Peyer's patch (tissue), 4 donors: ENCODE measurements at regions not wholly inside any gene's neighbourhood (a gene's known extent, or its start where the extent isn't known, plus 50 kb on each side); places are given as distances from the start of the nearest gene placed in this dataset.
"Not testable (repeated sequence)": the region's sequence is repeated elsewhere in the genome, so short reads cannot be mapped to it uniquely, and the experiment has no call there.

Experiments
- DNase-seq, 3 donors: peaks; one replicate each; pipeline ENCODE4 v3.0.0-alpha.2; 2017 to 2019
- H3K27ac ChIP-seq, 4 donors: fragments of 200-600 bp; sonication (generic); one replicate each; pipeline ENCODE4 v1.5.1; 2016 to 2019
- H3K27me3 ChIP-seq, 2 donors: fragments of 200-600 bp; sonication (generic); one replicate each; pipeline ENCODE4 v1.5.1; 2019
- H3K36me3 ChIP-seq, 3 donors: fragments of 200-600 bp; sonication (generic); one replicate each; pipeline ENCODE4 v1.5.1; 2016 to 2019
- H3K4me1 ChIP-seq, 4 donors: fragments of 200-600 bp; sonication (generic); one replicate each; pipeline ENCODE4 v1.5.1; 2016 to 2019
- H3K4me3 ChIP-seq, 4 donors: fragments of 200-600 bp; sonication (generic); 1 replicate in 3 of 4; 2 replicates in 1 of 4; pipeline ENCODE4 v1.5.1; 2016 to 2019; ENCODE audit warnings: mild to moderate bottlenecking in 1 of 4
- H3K9me3 ChIP-seq, 4 donors: fragments of 200-600 bp; sonication (generic); one replicate each; pipeline ENCODE4 v1.5.1; 2016 to 2019; ENCODE audit warnings: mild to moderate bottlenecking in 1 of 4
- POLR2A ChIP-seq, 2 donors: fragments of 450-650 bp; IDR thresholded peaks; one replicate each; pipeline ENCODE4 v1.5.1; 2017; ENCODE audit warnings: antibody characterized with exemption in 2 of 2, mild to moderate bottlenecking in 2 of 2, moderate library complexity in 2 of 2
- TF ChIP-seq, protein P1 (sequence below), 6 experiments: fragments of 450-650 bp in 4 of 6; fragments of 200-600 bp in 2 of 6; sonication (generic) in 1 of 6; IDR thresholded peaks; one replicate each; pipeline ENCODE4 v1.5.1; 2017 to 2019; ENCODE audit warnings: antibody characterized with exemption in 6 of 6, mild to moderate bottlenecking in 3 of 6, moderate library complexity in 1 of 6

DNA sequence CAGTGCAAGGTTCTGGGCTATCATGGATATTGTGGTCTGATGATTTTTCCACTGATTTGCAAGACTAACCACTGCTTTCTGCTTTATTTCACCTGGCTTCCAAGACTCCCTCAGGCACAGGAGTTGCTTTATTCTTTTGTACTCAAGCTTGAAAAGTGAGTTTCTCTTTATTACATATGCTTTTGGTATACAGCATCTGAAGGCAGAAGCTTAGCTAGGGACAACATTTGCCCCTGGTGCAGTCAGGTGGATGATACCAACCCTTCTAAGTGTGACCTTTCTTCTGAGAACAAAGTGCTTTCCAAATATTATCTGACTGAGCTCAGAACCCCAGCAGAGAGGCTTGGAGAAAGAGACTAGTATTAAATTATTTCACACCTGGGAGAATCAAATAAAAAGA, 94.0 kb upstream of the PHACTR1 start:
- TF ChIP-seq, protein P1, sequence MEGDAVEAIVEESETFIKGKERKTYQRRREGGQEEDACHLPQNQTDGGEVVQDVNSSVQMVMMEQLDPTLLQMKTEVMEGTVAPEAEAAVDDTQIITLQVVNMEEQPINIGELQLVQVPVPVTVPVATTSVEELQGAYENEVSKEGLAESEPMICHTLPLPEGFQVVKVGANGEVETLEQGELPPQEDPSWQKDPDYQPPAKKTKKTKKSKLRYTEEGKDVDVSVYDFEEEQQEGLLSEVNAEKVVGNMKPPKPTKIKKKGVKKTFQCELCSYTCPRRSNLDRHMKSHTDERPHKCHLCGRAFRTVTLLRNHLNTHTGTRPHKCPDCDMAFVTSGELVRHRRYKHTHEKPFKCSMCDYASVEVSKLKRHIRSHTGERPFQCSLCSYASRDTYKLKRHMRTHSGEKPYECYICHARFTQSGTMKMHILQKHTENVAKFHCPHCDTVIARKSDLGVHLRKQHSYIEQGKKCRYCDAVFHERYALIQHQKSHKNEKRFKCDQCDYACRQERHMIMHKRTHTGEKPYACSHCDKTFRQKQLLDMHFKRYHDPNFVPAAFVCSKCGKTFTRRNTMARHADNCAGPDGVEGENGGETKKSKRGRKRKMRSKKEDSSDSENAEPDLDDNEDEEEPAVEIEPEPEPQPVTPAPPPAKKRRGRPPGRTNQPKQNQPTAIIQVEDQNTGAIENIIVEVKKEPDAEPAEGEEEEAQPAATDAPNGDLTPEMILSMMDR (IDR thresholded peaks at IDR 0.05), result no peak
- TF ChIP-seq POLR2A (IDR thresholded peaks at IDR 0.05), result no peak
- no peaks in the 10 kb centered on the region for H3K36me3 ChIP-seq
- H3K4me3 ChIP-seq, result no peak overlapping the region
- no peaks in the 10 kb centered on the region for H3K9me3 ChIP-seq
- H3K4me1 ChIP-seq, result no peaks in the 10 kb centered on the region
- no peak overlapping the region for H3K27ac ChIP-seq
- no peak for DNase-seq
- no peaks in the 10 kb centered on the region for H3K27me3 ChIP-seq

DNA sequence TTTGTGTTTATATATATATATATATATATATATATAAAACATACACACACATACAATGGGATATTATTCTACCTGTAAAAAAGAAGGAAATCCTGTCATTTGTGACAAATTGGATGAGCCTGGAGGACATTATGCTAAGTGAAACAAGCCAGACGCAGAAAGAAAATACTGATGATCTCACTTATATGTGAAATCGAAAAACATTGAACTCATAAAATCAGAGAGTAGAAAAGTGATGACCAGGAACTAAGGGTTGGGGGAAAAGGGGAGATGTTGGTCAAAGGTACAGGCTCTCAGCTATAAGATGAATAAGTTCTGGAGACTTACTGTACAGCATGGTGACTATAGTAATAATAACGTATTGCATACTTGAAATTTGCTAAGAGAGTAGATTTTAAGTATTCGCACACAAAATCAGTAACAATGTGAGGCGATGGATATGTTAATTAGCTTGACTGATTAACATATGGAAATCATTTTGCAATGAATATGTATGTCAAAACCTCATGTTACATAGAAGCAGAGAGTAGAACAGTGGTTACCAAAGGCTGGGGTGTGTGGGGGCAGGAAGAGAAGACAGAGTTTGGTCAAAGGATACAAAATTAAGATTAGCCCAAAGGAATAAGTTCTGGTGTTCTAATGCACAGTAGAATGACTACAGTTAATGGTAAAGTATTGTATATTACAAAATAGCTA, 92.3 kb upstream of the PHACTR1 start:
- Histone ChIP-seq H3K36me3 (no peaks in the 10 kb centered on the region), H3K9me3 (no peaks in the 10 kb centered on the region), H3K27me3 (no peaks in the 10 kb centered on the region), H3K4me1 (no peaks in the 10 kb centered on the region), H3K27ac (no peak overlapping the region), H3K4me3 (no peak overlapping the region)
- no peak for TF ChIP-seq POLR2A (IDR thresholded peaks at IDR 0.05)
- no peak for DNase-seq

DNA sequence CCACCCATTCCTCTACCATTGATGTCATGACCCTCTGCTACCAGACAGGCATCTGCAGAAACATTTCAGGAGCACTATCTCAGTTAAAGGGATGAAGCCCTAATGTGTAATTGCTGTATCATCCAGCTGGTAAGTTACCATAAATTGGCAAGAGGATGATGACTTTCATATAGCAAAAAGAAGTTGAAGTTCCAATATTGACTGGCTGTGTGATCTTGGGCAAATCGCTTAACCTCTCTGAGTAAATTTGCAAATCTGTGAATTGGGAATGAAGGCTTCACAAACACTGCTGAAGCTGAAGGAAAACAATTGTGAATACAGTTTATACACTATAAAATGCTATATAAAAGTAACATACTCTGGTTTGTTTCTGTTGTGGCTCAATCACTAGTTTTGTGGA, 89.5 kb upstream of the PHACTR1 start:
- no peak for TF ChIP-seq POLR2A (IDR thresholded peaks at IDR 0.05)
- TF ChIP-seq, protein P1 (IDR thresholded peaks at IDR 0.05), result no peak

DNA sequence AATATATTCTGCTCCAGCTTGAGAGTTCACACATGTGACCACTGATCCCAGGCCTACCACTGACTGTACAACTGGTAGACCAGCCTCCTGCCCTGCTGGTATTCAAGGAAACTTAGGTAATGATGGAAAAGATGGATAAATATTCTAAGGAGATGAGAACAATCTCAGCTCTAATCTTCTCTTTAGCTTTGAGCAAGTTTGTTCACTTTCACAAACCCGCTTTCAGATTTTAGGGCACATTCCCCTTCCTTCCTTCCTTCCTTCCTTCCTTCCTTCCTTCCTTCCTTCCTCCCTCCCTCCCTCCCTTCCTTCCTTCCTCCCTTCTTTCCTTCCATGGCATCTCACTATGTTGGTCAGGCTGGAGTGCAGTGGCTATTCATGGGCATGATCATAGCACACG, 88.2 kb upstream of the PHACTR1 start:
- DNase-seq, result no peak
- no peak for TF ChIP-seq POLR2A (IDR thresholded peaks at IDR 0.05)
- TF ChIP-seq, protein P1 (IDR thresholded peaks at IDR 0.05), result no peak
- H3K9me3 ChIP-seq, result no peaks in the 10 kb centered on the region
- no peaks in the 10 kb centered on the region for H3K4me1 ChIP-seq
- no peak overlapping the region for H3K4me3 ChIP-seq
- H3K36me3 ChIP-seq, result no peaks in the 10 kb centered on the region
- H3K27ac ChIP-seq, result no peak overlapping the region
- H3K27me3 ChIP-seq, result no peaks in the 10 kb centered on the region

More for the DNA sequence above, 89.5 kb upstream of the PHACTR1 start:
- no peaks in the 10 kb centered on the region for H3K36me3 ChIP-seq
- no peak for DNase-seq
- H3K4me3 ChIP-seq, result no peak overlapping the region
- H3K27ac ChIP-seq, result no peak overlapping the region
- no peaks in the 10 kb centered on the region for H3K27me3 ChIP-seq
- no peaks in the 10 kb centered on the region for H3K9me3 ChIP-seq
- no peaks in the 10 kb centered on the region for H3K4me1 ChIP-seq

DNA sequence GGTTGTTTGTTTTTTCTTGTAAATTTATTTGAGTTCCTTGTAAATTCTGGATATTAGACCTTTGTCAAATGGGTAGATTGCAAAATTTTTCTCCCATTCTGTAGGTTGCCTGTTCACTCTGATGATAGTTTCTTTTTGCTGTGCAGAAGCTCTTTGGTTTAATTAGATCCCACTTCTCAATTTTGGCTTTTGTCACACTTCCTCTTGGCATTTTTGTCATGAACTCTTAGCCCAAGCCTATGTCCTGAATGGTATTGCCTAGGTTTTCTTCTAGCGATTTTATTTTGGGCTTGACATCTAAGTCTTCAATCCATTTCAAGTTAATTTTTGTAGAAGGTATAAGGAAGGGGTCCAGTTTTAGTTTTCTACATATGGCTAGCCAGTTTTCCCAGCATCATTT, 82.8 kb upstream of the PHACTR1 start:
- not testable (repeated sequence) for H3K9me3 ChIP-seq, H3K27me3 ChIP-seq, H3K4me3 ChIP-seq, H3K36me3 ChIP-seq, DNase-seq, H3K27ac ChIP-seq, H3K4me1 ChIP-seq

DNA sequence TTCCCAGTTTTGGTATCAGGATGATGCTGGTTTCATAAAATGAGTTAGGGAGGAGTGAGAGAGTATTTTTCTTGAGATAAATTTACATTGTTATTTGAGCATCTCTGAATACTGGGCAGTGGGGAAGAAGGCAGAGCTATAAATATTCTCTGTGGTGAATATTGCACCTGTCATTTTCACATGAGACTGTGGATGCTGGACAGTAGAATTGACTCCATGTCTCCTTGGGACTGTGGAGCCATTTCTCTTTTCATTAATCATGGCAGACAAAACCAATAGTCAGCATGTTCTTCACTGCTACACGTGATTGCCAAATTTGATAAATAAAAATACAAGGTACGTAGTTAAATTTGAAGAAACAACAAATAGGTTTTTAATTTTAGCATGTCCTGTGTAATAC, 81.2 kb upstream of the PHACTR1 start:
- H3K9me3 ChIP-seq, result no peaks in the 10 kb centered on the region
- H3K36me3 ChIP-seq, result no peaks in the 10 kb centered on the region
- TF ChIP-seq, protein P1 (IDR thresholded peaks at IDR 0.05), result no peak
- no peak for TF ChIP-seq POLR2A (IDR thresholded peaks at IDR 0.05)
- H3K4me3 ChIP-seq, result no peak overlapping the region
- no peaks in the 10 kb centered on the region for H3K27me3 ChIP-seq
- H3K27ac ChIP-seq, result no peak overlapping the region
- H3K4me1 ChIP-seq, result no peaks in the 10 kb centered on the region
- DNase-seq, result no peak

DNA sequence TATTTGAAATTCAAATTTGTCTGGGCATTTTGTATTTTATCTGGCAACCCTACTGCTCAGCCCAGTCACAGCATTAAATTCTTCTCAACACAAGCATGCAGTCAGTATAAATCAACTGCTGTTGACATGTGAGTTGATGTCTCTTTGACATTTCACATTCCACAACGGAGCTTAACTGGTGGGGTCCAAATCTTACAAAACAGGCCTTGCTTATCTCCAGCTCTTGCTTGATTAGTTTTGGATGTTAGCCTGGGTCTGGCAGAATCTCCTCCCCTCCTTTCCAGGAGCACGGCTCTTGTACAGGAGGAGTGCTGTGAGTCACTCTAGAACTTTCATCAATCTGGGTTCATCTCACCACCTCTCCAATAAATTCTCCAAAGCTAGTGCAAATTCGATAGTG, 80.8 kb upstream of the PHACTR1 start:
- no peak overlapping the region for H3K27ac ChIP-seq
- H3K4me1 ChIP-seq, result no peaks in the 10 kb centered on the region
- H3K36me3 ChIP-seq, result no peaks in the 10 kb centered on the region
- no peak for DNase-seq
- TF ChIP-seq POLR2A (IDR thresholded peaks at IDR 0.05), result no peak
- TF ChIP-seq, protein P1 (IDR thresholded peaks at IDR 0.05), result no peak
- no peak overlapping the region for H3K4me3 ChIP-seq
- no peaks in the 10 kb centered on the region for H3K27me3 ChIP-seq
- no peaks in the 10 kb centered on the region for H3K9me3 ChIP-seq
